ENCODE measurements at regions not wholly inside any gene's neighbourhood (a gene's known extent, or its start where the extent isn't known, plus 50 kb on each side); places are given as distances from the start of the nearest gene placed in this dataset.

DNA sequence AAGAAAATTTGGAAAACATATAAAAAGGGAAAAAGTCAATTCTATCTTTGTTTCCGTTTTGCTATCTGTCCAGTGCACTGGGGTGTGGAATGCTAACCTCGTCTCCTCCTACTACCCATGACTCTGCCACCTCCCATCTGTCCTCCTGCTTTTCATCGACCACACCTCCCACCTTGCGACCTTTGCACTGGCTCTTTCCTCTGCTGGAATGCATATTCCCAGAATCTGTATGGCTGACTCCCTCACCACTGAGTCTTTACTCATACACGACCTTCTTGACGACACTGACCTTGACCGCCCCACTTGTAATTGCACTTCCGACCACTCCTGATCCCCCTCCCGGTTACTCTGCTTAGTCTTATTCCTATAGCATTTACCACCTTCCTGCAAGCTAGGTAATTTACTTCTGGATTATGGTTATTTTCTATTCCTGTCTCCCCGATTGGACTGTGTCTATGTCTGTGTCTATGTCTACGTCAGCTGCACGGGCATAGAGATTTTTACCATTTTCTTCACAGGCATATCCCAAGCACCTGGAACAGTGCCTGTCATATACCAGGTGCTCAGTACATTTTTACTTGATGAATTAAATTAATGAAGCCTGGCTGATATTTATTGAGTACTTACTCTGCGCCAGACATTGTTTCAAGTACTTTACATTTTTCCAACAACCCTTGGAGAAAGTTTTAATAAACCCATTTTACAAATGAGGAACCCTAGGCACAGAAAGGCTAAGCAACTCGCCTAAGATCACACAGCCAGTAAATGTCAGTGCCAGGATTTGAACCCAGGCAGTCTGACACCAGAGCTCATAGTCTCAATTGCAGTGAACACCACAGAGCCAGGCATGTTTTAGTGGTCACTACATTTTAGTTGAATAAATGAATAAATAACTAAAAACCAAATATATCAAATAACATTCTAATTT lies 54.0 kb upstream of the SLC22A11 start:
- Histone ChIP-seq H3K9me3 (ENCODE audit: low read depth, low read length) (peaks cover 2% of the 10 kb centered on the region), H3K79me2 (ENCODE audit: insufficient read depth, low read length) (no peaks in the 10 kb centered on the region), H3K4me2 (ENCODE audit: insufficient read depth, low read length) (no peak overlapping the region), H2AFZ (ENCODE audit: low read length) (no peak overlapping the region), H3K27ac (ENCODE audit: low read depth, low read length) (no peak overlapping the region), H3K36me3 (ENCODE audit: insufficient read depth, low read length) (no peaks in the 10 kb centered on the region), H4K20me1 (ENCODE audit: insufficient read depth, low read length) (no peaks in the 10 kb centered on the region), H3K4me1 (ENCODE audit: insufficient read depth, low read length) (no peaks in the 10 kb centered on the region), H3K4me3 (ENCODE audit: insufficient read depth, low read length) (no peak overlapping the region), H3K27me3 (ENCODE audit: insufficient read depth, low read length) (peaks cover 16% of the 10 kb centered on the region)
- no peak for DNase-seq (ENCODE audit: insufficient read length, low spot score, missing footprints)
- TF ChIP-seq, protein P1, sequence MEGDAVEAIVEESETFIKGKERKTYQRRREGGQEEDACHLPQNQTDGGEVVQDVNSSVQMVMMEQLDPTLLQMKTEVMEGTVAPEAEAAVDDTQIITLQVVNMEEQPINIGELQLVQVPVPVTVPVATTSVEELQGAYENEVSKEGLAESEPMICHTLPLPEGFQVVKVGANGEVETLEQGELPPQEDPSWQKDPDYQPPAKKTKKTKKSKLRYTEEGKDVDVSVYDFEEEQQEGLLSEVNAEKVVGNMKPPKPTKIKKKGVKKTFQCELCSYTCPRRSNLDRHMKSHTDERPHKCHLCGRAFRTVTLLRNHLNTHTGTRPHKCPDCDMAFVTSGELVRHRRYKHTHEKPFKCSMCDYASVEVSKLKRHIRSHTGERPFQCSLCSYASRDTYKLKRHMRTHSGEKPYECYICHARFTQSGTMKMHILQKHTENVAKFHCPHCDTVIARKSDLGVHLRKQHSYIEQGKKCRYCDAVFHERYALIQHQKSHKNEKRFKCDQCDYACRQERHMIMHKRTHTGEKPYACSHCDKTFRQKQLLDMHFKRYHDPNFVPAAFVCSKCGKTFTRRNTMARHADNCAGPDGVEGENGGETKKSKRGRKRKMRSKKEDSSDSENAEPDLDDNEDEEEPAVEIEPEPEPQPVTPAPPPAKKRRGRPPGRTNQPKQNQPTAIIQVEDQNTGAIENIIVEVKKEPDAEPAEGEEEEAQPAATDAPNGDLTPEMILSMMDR (IDR thresholded peaks at IDR 0.05; ENCODE audit: extremely low read depth, low read depth, low read length), result no peak

GRCh38 chr11:64502634-64503033 lies 53.1 kb upstream of the SLC22A11 start:
- H3K27me3 ChIP-seq (ENCODE audit: insufficient read depth, low read length), result peaks cover 20% of the 10 kb centered on the region
- no peaks in the 10 kb centered on the region for H4K20me1 ChIP-seq (ENCODE audit: insufficient read depth, low read length)
- H3K4me3 ChIP-seq (ENCODE audit: insufficient read depth, low read length), result no peak overlapping the region
- H3K36me3 ChIP-seq (ENCODE audit: insufficient read depth, low read length), result no peaks in the 10 kb centered on the region
- no peak for DNase-seq (ENCODE audit: insufficient read length, low spot score, missing footprints)
- H3K4me2 ChIP-seq (ENCODE audit: insufficient read depth, low read length), result no peak overlapping the region
- H3K4me1 ChIP-seq (ENCODE audit: insufficient read depth, low read length), result no peaks in the 10 kb centered on the region
- H2AFZ ChIP-seq (ENCODE audit: low read length), result no peak overlapping the region
- H3K9me3 ChIP-seq (ENCODE audit: low read depth, low read length), result peaks cover 2% of the 10 kb centered on the region
- no peaks in the 10 kb centered on the region for H3K79me2 ChIP-seq (ENCODE audit: insufficient read depth, low read length)
- H3K27ac ChIP-seq (ENCODE audit: low read depth, low read length), result no peak overlapping the region
- TF ChIP-seq, protein P1 (IDR thresholded peaks at IDR 0.05; ENCODE audit: extremely low read depth, low read depth, low read length), result no peak

DNA sequence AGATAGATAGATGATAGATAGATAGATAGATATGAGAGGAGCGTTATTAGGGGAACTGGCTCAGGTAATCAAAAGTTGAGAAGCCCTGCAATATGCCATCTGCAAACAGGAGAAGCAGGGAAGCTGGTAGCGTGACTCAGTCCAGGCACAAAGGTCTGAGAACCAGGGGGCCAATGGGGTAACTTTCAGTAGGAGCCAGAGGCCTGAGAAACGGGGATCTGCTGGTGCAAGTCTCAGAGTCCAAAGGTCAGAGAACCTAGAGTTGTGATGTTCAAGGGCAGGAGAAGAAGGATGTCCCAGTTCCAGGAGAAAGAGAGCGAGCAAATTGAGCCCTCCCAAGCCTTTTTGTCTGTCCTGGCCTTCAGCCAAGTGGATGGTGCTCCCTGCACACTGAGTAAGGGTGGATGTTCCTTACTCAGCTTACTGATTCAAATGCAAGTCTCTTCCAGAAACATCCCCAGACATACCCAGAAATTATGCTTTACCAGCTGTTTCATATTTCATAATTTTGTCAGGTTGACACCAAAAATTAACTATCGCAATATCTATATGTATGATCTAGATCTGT lies 52.5 kb upstream of the SLC22A11 start:
- no peak overlapping the region for H2AFZ ChIP-seq (ENCODE audit: low read length)
- H3K4me3 ChIP-seq (ENCODE audit: insufficient read depth, low read length), result no peak overlapping the region
- H3K4me2 ChIP-seq (ENCODE audit: insufficient read depth, low read length), result no peak overlapping the region
- TF ChIP-seq, protein P1 (IDR thresholded peaks at IDR 0.05; ENCODE audit: extremely low read depth, low read depth, low read length), result no peak
- no peaks in the 10 kb centered on the region for H3K79me2 ChIP-seq (ENCODE audit: insufficient read depth, low read length)
- no peaks in the 10 kb centered on the region for H3K4me1 ChIP-seq (ENCODE audit: insufficient read depth, low read length)
- H3K27me3 ChIP-seq (ENCODE audit: insufficient read depth, low read length), result peaks cover 20% of the 10 kb centered on the region
- peaks cover 2% of the 10 kb centered on the region for H3K9me3 ChIP-seq (ENCODE audit: low read depth, low read length)
- no peak overlapping the region for H3K27ac ChIP-seq (ENCODE audit: low read depth, low read length)
- H3K36me3 ChIP-seq (ENCODE audit: insufficient read depth, low read length), result no peaks in the 10 kb centered on the region
- no peak for DNase-seq (ENCODE audit: insufficient read length, low spot score, missing footprints)
- no peaks in the 10 kb centered on the region for H4K20me1 ChIP-seq (ENCODE audit: insufficient read depth, low read length)

DNA sequence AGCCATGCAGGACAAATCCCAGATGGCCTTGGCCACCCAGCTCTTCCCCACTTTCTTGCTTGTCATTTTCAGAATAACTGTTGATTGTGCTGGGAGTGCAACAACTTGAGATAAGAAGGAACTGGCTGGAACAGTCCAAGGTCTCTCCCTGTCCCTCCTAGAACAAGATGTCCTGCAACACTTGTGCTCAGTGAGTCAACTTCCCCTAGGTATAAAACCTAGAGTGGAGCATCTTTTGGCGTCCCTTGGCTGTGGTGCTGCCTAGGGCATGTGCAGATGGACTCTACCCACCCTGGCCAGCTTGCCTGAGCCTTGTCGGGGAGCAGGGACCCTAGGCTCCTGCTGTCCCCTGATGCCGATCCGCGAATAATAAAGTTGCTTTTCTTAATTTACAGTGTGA lies 50.7 kb upstream of the SLC22A11 start:
- TF ChIP-seq, protein P1 (IDR thresholded peaks at IDR 0.05; ENCODE audit: extremely low read depth, low read depth, low read length), result no peak
- Histone ChIP-seq H3K4me2 (ENCODE audit: insufficient read depth, low read length) (no peak overlapping the region), H3K36me3 (ENCODE audit: insufficient read depth, low read length) (no peaks in the 10 kb centered on the region), H3K4me1 (ENCODE audit: insufficient read depth, low read length) (no peaks in the 10 kb centered on the region), H2AFZ (ENCODE audit: low read length) (no peak overlapping the region), H3K27ac (ENCODE audit: low read depth, low read length) (no peak overlapping the region), H3K9me3 (ENCODE audit: low read depth, low read length) (peaks cover 2% of the 10 kb centered on the region), H3K79me2 (ENCODE audit: insufficient read depth, low read length) (no peaks in the 10 kb centered on the region), H3K27me3 (ENCODE audit: insufficient read depth, low read length) (peaks cover 19% of the 10 kb centered on the region), H4K20me1 (ENCODE audit: insufficient read depth, low read length) (no peaks in the 10 kb centered on the region), H3K4me3 (ENCODE audit: insufficient read depth, low read length) (no peak overlapping the region)
- no peak for DNase-seq (ENCODE audit: insufficient read length, low spot score, missing footprints)

All from osteoblast (primary cell).